Stimulated activated CD8-positive, alpha-beta memory T cell treated with anti-CD3 and anti-CD28 coated beads, Interleukin-15, amount 100 ng/mL, for 1 hour (primary cell): ENCODE measurements at regions not wholly inside any gene's neighbourhood (a gene's known extent, or its start where the extent isn't known, plus 50 kb on each side); places are given as distances from the start of the nearest gene placed in this dataset.
"Not testable (repeated sequence)": the region's sequence is repeated elsewhere in the genome, so short reads cannot be mapped to it uniquely, and the experiment has no call there.

Source experiments
- DNase-seq: peaks from one replicate; pipeline ENCODE4 v3.0.0-alpha.2; 2020; ENCODE audit warnings: low read depth

DNA sequence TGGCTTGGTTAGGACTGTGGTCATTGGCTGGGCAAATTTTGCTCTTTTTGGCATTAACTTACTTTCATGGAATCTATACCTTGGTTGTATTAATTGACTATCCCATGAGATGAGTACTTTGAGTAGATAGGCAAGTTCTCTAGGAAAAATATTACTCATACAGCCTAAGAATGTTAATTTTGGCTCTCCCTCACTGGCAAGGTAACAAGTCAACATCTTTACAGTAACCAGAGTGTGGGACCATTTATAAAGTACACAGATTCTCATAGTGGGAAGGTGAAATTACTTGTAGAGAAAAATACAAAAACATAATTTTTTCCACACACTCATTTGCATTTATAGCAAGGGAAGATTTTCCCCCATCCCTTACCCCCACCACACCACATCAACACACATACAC is 154.6 kb upstream of the ZNF608 start:
- no peak for DNase-seq

DNA sequence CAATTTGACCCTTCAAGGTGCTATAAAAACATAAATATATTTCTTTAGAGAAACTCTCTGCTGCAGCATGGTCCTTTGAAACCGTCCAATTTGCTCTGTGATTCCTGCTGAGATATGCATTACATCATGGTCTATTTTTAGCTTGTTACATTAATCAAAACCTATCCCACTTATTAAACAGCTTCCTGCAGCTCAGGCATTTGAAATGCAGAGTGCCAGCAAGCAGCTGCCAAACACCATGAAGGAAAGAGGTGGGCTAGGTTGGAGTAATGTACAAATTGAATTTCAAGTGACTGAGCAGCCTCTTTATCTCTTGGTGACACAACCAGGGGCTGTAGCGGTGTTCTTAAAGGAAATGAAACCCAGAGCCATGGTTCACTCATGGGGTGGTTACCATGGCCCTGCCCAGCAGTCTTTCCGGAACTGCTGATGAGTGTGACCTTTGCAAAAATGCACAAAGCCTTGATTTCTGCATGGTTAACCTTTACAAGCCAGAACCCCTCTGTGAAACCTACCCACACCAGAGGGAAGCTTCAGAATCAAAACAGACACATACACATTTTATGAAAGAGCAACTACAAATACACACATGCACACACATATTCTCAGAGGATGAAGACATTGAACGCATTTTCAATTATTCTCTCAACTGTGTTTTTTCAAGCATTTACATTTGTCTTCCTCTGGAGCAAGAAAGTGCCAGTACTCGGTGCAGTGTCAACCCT is 155.8 kb upstream of the ZNF608 start:
- no peak for DNase-seq

DNA sequence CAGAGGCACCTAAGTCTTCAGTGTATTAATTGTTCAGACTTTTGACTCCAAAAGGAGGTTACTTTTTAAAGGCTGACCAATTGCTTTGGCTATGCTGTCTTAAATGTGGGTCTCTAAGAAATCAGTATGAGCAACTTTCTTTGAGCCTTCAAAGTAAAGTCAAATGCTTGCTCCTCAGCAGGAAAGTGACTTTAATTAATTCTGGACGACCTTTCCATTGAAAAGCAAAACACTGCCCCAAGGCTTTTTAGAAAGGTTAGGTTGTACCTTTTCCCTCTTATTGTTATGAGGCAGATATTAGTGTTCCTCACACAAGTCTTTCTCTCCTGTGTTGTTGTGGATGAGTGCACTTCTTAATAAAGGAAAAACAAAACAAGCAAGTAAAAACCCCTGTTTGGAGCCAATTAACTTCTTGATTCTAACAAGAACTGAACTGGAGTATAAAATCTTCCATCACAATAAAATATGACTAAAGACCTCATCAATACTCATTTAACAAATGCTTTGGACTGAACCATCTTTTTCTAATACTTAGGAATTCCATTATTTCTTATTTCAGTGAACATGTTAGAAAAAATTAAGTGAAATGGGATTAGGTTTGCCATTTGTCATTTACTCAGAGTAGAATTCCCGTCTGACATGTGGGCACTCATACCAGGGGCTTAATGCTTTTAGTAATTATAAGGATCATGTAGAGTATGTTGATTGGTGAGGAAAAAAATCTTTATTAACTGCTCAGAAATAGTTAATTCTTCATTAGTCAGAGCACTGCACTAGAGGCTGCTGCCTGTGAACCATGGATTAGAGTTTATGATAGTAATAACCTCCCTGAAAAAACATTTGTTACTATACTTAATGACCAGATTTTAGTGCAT is 159.1 kb upstream of the ZNF608 start:
- DNase-seq, result no peak

DNA sequence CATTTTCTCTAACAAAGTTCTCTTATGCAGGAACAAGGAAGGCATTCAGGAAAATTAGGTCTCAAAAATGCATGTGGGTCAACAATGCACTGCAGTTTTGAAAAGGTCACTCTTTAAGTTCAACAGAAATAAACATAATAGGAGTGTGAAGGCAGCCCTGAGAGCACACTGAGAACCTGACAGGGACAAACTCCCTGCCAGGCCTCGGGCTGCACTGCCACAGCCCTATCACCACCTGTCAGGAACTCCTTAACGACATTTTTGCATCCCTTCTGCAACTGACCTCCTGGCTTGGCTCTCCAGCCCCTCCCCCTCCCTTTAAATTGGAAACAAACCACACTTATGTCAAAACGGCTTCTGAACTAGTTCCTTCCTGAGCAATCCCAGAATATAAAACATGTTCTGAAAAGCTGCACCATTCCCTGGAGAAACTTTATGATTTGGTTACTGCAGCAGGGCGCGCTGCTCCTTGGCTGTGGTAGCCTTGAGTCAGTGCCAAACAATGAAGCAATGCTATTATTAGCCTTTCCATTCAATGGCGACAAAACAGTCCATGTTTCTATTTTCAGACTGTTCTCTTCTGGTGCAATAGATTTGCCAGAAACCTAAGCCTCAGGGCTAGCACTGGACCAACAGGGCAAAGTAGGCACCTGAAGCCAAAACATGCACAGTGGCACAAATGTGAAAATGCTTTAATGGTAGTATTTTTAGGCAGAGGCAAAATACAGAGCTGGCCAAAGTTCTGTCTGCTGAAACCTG is 160.1 kb upstream of the ZNF608 start:
- no peak for DNase-seq

DNA sequence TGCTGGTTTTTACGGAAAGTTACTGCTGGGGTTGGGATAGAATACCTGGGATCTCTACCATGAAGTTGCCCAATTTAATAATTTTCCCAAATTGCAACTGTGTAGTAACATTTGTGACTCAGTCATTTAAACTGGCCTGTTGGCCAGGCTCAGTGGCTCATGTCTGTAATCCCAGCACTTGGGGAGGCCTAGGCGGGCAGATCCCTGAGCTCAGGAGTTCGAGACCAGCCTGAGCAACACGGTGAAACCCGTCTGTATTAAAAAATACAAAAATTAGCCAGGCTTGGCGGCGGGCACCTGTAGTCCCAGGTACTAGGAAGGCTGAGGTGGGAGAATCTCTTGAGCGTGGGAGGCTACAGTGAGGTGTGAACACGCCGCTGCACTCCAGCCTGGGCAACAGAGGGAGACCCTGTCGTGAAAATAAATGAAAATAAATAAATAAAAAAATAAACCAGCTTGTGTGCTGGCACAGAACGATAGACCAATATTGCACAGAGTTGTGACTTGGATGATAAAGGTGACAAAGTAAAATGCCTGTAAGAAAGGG is 160.7 kb upstream of the ZNF608 start:
- no peak for DNase-seq

DNA sequence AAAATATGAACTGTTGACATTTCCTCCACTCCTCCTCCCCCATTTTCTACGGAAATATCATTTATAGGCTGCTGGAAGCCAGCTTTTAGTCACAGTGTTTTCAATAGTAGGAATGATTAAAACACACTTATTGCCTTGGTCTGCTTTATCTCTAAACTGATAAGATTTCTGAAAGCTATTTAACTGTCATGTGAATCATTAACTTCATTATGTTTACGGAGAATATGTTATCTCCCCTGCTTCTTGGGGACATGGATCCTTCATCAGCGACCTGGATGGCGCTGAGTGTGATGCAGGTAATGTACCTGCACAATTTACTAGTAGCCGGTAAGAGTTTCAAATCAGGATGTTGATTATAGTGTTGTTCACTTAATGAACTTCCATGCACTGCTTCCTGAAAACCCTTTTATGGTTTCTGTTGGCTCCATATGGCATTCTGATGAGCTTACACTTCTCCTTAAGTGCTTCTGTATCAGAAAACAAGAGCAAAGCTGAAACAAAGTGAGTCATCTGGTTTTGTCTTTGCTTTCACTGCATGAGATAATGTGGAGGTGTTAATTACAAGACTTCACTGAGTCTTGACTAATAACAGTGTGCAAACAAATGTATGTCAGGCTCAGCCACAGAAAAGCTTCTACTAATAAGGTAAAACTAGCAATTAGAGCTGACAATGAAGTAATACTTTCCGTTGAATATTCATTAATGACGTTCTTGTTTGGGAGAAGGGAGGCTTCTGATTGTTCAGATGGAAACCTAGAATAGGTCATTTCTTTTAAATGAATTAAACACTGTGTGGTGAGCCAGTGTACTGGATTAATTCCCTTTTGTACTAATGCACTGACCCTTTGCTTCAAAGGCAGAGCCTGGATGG is 162.4 kb upstream of the ZNF608 start:
- DNase-seq, result no peak

DNA sequence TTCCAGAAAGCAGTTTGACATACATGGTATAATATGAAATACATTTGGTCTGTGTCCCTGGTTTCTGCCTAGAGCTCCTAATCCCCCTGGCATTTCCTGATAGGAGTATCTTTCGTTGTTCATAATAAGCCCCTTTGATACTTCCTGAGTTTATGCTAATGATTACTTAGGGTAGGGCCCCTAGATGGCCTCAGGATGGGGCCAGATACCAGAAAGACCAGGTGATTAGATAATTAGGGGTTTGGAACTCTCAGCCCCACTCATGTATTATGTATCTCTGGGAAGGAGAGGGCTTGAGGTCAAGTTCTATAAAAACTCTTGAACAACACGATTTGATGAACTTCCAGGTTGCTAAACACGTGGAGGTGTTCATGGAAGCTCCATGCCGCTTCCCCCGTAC is 163.3 kb upstream of the ZNF608 start:
- DNase-seq, result no peak

DNA sequence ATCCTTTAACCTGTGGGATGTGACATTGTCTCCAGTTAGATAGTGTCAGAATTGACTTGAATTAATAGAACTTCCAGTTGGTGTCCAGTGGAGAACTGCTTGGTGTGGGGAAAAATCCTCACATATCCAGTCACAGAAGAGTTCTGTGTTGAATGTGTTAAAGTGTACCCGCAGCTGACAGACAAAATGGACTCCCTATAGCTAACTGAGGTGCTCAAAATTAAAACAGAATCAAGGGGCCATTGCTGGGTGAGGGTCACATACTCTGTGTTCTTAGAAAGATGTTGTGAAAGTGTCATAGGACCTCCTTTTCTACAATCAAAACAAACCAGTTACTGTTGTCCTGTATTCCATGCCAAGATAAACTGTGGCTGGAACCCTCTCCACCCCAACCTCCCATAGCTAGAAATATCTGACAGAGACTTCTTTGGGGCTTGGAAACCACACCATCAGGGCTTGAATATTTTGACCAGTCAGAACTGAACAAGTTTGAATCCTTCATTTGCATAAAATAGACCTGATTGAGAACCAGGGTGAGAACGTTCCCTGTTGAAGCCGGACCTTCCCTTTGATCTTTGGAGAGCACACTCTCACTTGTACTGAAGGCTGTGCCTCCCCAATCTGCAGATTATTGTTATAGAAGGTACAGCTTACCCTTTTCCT is 164.0 kb upstream of the ZNF608 start:
- no peak for DNase-seq

DNA sequence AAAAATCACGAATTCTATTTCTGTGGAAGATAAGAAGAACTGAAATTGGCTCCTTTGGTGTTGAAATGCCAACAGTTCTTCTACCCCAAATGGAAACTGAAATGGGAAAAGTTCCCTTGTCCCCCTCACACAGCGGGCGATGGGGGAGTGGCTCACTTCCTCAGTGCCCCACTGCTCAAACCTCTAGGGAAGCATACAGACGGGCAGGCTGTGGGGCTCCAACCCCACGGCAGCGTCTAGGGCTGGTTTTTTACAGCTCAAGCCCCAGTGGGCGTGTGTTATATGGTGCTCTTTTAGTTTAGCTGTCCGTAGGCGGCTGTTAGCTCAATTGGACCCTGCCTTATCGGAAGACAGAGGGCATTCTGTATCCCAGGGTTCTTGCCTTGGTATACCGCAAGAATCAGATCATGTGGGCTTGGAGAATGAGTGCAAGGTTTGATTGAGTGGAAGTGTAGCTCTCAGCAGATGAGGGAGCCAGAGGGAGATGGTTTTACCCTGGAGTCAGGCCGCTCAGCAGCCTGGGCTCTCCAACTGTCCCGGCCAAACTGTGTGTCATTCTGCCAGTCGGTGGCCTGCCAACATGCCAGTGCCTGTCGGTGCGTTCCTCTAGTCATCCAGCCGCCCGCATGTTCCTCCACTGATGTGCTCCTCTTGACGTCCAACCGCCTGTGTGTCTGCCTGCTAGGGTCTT is 166.3 kb upstream of the ZNF608 start:
- no peak for DNase-seq

DNA sequence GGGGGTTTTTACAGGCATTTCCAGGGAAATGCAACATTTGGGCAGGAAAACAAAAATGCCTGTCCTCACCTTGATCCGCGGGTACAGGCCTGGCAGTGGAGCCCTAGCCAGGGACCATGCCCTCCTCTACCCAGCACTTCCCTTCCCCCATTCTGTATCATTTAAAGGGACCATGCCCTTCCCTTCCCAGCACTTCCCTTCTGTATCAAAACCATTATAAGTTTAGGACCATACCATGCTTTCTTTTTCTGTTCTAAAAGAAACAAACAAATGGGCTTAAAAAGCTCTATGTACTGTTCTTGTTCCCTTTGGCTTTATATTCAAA is 166.9 kb upstream of the ZNF608 start:
- DNase-seq, result no peak

DNA sequence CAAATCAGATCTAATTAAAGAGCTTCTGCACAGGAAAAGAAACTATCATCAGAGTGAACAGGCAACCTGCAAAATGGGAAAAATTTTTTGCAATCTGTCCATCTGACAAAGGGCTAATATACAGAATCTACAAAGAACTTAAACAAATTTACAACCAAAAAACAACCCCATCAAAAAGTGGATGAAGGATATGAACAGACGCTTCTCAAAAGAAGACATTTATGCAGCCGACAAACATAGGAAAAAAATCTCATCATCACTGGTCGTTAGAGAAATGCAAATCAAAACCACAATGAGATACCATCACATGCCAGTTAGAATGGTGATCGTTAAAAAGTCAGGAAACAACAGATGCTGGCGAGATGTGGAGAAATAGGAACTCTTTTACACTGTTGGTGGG is 169.9 kb upstream of the ZNF608 start:
- DNase-seq, result not testable (repeated sequence)

DNA sequence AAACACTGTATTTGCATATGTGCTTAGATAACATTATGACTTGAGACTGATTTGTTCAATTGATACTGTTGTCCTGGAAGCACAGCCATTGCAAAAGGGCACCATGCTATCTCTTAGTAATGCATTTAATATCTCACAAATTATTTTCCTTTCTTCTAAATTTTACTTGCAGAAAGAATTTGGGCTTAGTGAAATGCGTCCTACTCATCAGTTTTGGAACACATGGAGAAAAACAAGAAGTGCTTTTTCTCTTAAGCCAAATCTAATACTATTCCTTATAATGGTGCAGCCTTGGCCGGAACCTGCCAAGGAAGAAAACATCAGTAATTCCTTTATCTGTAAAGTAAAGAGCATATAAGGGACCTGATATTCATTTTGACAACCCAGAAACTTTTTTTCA is 172.2 kb upstream of the ZNF608 start:
- no peak for DNase-seq

DNA sequence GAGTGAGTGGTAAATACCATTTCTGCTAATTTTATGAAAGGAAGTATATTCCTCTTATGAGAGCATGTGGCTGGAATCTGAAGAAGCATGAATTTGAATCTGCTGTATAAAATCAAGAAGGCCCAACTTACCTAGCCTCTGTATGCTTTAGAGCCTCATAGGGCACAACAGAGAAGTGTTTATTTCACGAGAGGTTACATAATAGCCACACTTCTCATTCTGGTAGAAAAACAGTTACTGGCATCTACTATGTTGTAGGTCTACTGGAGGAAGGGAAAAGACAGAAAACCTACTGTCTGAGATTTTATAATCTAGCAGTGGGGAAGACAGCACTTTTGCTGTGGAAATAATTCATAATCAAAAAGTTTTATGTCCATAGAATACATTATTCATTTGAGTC is 172.6 kb upstream of the ZNF608 start:
- no peak for DNase-seq

DNA sequence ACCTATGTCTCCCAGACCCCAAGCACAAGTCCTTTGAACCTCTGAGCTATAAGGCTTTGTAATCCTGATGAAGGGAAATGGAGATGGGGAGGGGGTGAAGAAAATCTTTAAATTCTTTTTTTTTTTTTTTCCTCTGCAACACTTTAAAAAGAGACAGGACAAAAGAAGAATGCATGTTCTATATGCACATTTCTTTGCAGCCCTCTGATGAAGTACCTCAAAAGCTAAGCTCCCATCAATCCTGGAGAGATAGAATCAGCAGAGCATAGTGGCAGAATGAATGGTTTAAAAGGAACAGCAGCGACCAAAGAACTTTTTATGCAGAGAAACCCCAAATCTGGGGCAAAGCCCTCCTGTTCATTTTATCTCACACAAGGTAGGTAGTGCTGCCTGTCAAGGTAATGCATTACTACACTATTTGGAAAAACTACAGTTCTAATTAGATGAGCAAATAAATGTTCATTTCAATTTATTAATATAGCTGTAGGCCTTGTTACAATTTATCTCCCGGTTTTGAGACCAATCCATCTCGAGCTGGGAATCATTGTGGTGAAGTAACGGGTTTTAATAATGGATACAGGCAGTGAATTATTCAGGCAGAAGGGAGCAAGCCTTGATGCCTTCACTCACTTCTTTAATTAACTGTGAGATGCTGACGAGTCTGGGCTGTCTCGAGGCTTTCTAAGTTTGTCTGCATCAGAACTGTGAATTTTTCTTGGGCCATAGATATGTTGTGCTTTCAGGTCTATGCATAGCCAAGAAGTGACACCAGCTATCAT is 173.5 kb upstream of the ZNF608 start:
- no peak for DNase-seq

DNA sequence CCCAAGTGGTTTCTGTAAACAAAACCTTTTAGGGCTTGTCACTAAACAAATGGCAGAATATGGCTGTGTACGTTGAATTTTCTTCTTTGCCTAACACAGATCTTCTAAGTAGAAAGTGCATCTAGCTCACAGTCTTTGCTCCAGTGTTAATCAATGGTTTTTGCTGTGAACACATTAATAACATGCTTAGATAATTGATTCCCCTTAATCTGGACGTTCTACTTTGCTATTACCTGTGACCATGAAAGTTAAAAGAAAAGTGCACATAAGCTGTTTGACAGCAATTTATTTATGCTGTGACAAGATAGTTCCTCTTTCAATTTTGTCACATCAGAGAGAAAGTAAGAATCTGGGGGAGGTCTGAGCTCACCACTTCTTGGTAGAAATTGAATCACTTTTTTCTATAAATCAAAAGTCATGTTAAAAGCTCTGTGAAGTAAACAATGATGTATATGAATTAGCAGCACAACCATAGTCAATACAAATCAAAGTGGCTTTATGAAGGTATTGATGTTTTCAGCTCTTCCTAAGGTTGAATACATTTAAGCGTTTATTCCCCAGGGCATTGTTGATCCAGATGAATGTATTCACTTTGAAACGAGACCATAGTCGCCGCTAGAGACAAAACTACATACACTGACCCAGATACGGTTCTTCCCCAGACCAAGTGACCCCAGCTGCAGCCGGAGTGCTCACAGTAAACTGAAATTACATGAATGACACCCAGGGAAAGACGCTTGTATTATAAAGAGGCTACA is 174.6 kb upstream of the ZNF608 start:
- no peak for DNase-seq

DNA sequence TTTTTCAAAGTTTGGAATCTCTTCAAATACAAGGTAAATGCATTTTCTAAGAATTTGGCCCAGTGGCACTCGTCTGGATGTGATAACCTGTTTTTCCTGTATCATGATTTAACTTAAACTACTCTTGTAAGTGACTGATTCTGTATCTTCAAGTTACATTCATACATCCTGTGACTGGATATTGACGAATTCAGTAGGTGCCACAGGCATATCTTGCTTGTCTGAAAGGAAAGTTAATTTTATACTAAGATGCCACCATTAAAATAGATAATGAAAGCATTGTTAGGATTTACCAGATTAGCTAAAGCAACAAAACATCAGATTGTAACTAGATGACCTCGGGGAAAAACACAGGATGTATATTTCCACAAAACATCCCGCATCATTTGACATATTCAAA is 175.3 kb upstream of the ZNF608 start:
- DNase-seq, result no peak

DNA sequence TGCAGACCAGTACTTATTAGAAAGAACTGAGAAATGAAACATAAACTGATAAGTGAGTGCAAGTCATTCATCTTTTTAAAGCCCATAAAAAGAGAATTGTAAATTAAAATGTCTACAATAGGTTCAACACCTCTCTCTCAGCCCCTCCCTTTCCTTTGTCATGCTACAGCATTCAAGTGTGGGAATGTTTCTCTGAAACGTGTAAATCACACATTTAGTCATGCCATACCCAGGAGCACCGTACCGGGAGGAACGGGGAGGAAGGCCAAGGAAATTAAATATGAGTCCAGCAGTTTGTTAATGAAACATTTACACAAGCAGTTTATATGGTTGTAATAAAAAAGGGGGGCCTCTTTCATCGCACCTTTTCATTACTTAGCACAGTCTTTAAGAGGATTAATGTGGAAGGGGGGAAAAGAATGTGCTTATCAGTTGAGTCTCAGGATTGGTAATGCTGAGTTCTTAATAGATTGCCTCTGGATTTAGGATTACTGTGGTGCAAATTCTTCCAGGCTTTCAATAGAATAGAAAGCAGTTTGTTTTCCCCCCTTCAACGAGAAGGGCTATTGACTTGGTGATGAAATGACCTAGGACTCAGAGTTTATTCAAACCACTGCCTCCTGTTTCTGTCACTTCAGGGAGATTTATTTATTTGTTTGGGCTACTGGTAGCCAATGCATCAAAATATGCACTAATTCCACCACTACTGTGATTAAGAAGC is 176.0 kb upstream of the ZNF608 start:
- DNase-seq, result no peak

DNA sequence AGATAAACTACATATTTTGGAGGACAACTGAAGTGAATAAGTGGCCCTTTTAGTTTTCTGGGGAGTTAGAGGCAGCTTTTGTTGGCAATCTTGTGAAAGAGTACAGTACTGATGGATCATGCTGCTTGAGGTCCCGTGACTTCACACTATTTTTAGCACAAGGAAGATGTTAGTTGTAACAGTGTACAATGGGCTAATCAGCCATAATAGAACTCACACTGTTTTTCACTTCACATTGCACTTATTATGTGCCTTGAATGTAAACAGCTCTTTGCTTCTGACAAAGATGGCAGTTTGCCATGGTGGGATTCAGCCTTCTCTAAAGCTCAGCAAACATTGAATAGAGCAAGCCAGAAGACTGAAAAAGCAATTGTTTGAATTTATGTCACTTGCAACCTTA is 176.7 kb upstream of the ZNF608 start:
- no peak for DNase-seq
